Adipocyte (in vitro differentiated cells): ENCODE measurements at regions not wholly inside any gene's neighbourhood (a gene's known extent, or its start where the extent isn't known, plus 50 kb on each side); places are given as distances from the start of the nearest gene placed in this dataset.

ENCODE experiments used
- DNase-seq: peaks from one replicate; pipeline ENCODE4 v3.0.0-alpha.2; 2015; ENCODE audit warnings: low read depth
- H3K27me3 ChIP-seq: replicated peaks from 2 replicates; pipeline ENCODE4 v1.7.0; 2013; ENCODE audit warnings: mild to moderate bottlenecking, low read length, moderate library complexity; ENCODE audit not compliant: control insufficient read depth, insufficient read depth
- H3K36me3 ChIP-seq: 2 replicates; pipeline ENCODE4 v1.7.0; 2013; ENCODE audit warnings: low read length, mild to moderate bottlenecking, moderate library complexity; ENCODE audit not compliant: control insufficient read depth, insufficient read depth, severe bottlenecking
- H3K4me1 ChIP-seq: 2 replicates; pipeline ENCODE4 v1.7.0; 2013; ENCODE audit warnings: mild to moderate bottlenecking, low read length, moderate library complexity; ENCODE audit not compliant: control insufficient read depth, insufficient read depth
- H3K4me3 ChIP-seq: 2 replicates; pipeline ENCODE4 v1.7.0; 2013; ENCODE audit warnings: mild to moderate bottlenecking, low read length, moderate library complexity
- H3K9ac ChIP-seq: 2 replicates; pipeline ENCODE4 v1.7.0; 2013; ENCODE audit warnings: mild to moderate bottlenecking, low read length, moderate library complexity
- H3K9me3 ChIP-seq: 2 replicates; pipeline ENCODE4 v1.7.0; 2013; ENCODE audit warnings: mild to moderate bottlenecking, low read length, moderate library complexity; ENCODE audit not compliant: control insufficient read depth

- Histone ChIP-seq H3K9me3 (no peaks in the 10 kb centered on the region), H3K36me3 (no peaks in the 10 kb centered on the region), H3K9ac (no peak overlapping the region), H3K4me1 (peaks cover 11% of the 10 kb centered on the region), H3K27me3 (no peaks in the 10 kb centered on the region), H3K4me3 (no peak overlapping the region)
- DNase-seq, result no peak
These were observed 332.3 kb upstream of the MARCKS start for GRCh38 chr6:113524826-113525225.

GRCh38 chr6:113526553-113526952 lies 330.6 kb upstream of the MARCKS start:
- Histone ChIP-seq H3K36me3 (no peaks in the 10 kb centered on the region), H3K9me3 (no peaks in the 10 kb centered on the region), H3K27me3 (no peaks in the 10 kb centered on the region), H3K4me3 (no peak overlapping the region), H3K9ac (no peak overlapping the region), H3K4me1 (peaks cover 11% of the 10 kb centered on the region)
- DNase-seq, result no peak

GRCh38 chr6:113526995-113527394 lies 330.1 kb upstream of the MARCKS start:
- DNase-seq, result no peak
- no peak overlapping the region for H3K9ac ChIP-seq
- no peaks in the 10 kb centered on the region for H3K9me3 ChIP-seq
- H3K4me3 ChIP-seq, result no peak overlapping the region
- no peaks in the 10 kb centered on the region for H3K27me3 ChIP-seq
- no peaks in the 10 kb centered on the region for H3K36me3 ChIP-seq
- H3K4me1 ChIP-seq, result peaks cover 11% of the 10 kb centered on the region

- Histone ChIP-seq H3K27me3 (no peaks in the 10 kb centered on the region), H3K36me3 (no peaks in the 10 kb centered on the region)
These were observed 329.0 kb upstream of the MARCKS start for GRCh38 chr6:113528111-113528510.

GRCh38 chr6:113529196-113529595 lies 327.9 kb upstream of the MARCKS start:
- DNase-seq, result peak; percentile 22
- no peak overlapping the region for H3K4me3 ChIP-seq

More at GRCh38 chr6:113528111-113528510, 329.0 kb upstream of the MARCKS start:
- Histone ChIP-seq H3K4me3 (no peak overlapping the region), H3K9me3 (no peaks in the 10 kb centered on the region), H3K9ac (no peak overlapping the region), H3K4me1 (peaks cover 5% of the 10 kb centered on the region)
- DNase-seq, result no peak

GRCh38 chr6:113529879-113530278 lies 327.3 kb upstream of the MARCKS start:
- Histone ChIP-seq H3K9ac (no peak overlapping the region), H3K36me3 (no peaks in the 10 kb centered on the region), H3K9me3 (no peaks in the 10 kb centered on the region), H3K4me1 (peaks cover 5% of the 10 kb centered on the region), H3K4me3 (no peak overlapping the region), H3K27me3 (no peaks in the 10 kb centered on the region)
- no peak for DNase-seq

More at GRCh38 chr6:113529196-113529595, 327.9 kb upstream of the MARCKS start:
- Histone ChIP-seq H3K36me3 (no peaks in the 10 kb centered on the region), H3K27me3 (no peaks in the 10 kb centered on the region), H3K4me1 (peaks cover 5% of the 10 kb centered on the region), H3K9ac (no peak overlapping the region), H3K9me3 (no peaks in the 10 kb centered on the region)

- H3K4me1 ChIP-seq, result no peaks in the 10 kb centered on the region
- H3K9me3 ChIP-seq, result no peaks in the 10 kb centered on the region
- no peak overlapping the region for H3K9ac ChIP-seq
- H3K27me3 ChIP-seq, result no peaks in the 10 kb centered on the region
- no peak overlapping the region for H3K4me3 ChIP-seq
- peak; percentile 55 for DNase-seq
- no peaks in the 10 kb centered on the region for H3K36me3 ChIP-seq
These were observed 326.4 kb upstream of the MARCKS start for GRCh38 chr6:113530769-113531168.

- H3K4me1 ChIP-seq, result peaks cover 11% of the 10 kb centered on the region
- no peaks in the 10 kb centered on the region for H3K36me3 ChIP-seq
- no peak overlapping the region for H3K4me3 ChIP-seq
- H3K27me3 ChIP-seq, result no peaks in the 10 kb centered on the region
- H3K9ac ChIP-seq, result no peak overlapping the region
- no peaks in the 10 kb centered on the region for H3K9me3 ChIP-seq
- DNase-seq, result peak; percentile 54
These were observed 317.9 kb upstream of the MARCKS start for GRCh38 chr6:113539202-113539601.

GRCh38 chr6:113539623-113540022 lies 317.5 kb upstream of the MARCKS start:
- H3K4me1 ChIP-seq, result peaks cover 11% of the 10 kb centered on the region
- H3K9me3 ChIP-seq, result no peaks in the 10 kb centered on the region
- no peak overlapping the region for H3K4me3 ChIP-seq
- H3K9ac ChIP-seq, result no peak overlapping the region
- DNase-seq, result peak; percentile 48
- no peaks in the 10 kb centered on the region for H3K36me3 ChIP-seq
- no peaks in the 10 kb centered on the region for H3K27me3 ChIP-seq

- no peak overlapping the region for H3K9ac ChIP-seq
- peak; percentile 56 for DNase-seq
- no peaks in the 10 kb centered on the region for H3K9me3 ChIP-seq
- H3K4me3 ChIP-seq, result no peak overlapping the region
- peaks cover 11% of the 10 kb centered on the region for H3K4me1 ChIP-seq
- no peaks in the 10 kb centered on the region for H3K36me3 ChIP-seq
- H3K27me3 ChIP-seq, result no peaks in the 10 kb centered on the region
These were observed 316.7 kb upstream of the MARCKS start for GRCh38 chr6:113540466-113540865.

GRCh38 chr6:113551168-113551567 lies 306.0 kb upstream of the MARCKS start:
- Histone ChIP-seq H3K4me1 (no peaks in the 10 kb centered on the region), H3K4me3 (no peak overlapping the region), H3K27me3 (no peaks in the 10 kb centered on the region), H3K9me3 (no peaks in the 10 kb centered on the region), H3K36me3 (no peaks in the 10 kb centered on the region), H3K9ac (no peak overlapping the region)
- DNase-seq, result no peak

GRCh38 chr6:113556775-113557174 lies 300.4 kb upstream of the MARCKS start:
- no peak overlapping the region for H3K9ac ChIP-seq
- DNase-seq, result no peak
- no peaks in the 10 kb centered on the region for H3K9me3 ChIP-seq
- no peaks in the 10 kb centered on the region for H3K36me3 ChIP-seq
- no peaks in the 10 kb centered on the region for H3K27me3 ChIP-seq
- H3K4me1 ChIP-seq, result peaks cover 30% of the 10 kb centered on the region
- H3K4me3 ChIP-seq, result no peak overlapping the region
